IMR-90 (cell line): ENCODE measurements at regions not wholly inside any gene's neighbourhood (a gene's known extent, or its start where the extent isn't known, plus 50 kb on each side); places are given as distances from the start of the nearest gene placed in this dataset.
"Not testable (repeated sequence)": the region's sequence is repeated elsewhere in the genome, so short reads cannot be mapped to it uniquely, and the experiment has no call there.

ENCODE experiments used
- ATAC-seq: fragments of 200-7000 bp; cut with Tn5 transposase; 2 replicates; pipeline ENCODE4 v1.9.1; 2020; ENCODE audit warnings: low read depth, mild to moderate bottlenecking, moderate library complexity
- BruUV-seq: library from RNA; stranded (reverse); fragments of 400-500 nt; replicated peaks from 2 replicates; lab custom pipeline; 2021; lab: Mats Ljungman, UMichigan
- CTCF ChIA-PET: fragments of 300-600 bp; formaldehyde crosslinking; extraction: SDS; loops from one replicate; lab custom pipeline; 2021; ENCODE audit warnings: antibody characterized with exemption; lab: Yijun Ruan, JAX
- POLR2A ChIA-PET: fragments of 300-600 bp; sonication (Branson Sonifier 250); formaldehyde crosslinking; loops from one replicate; lab custom pipeline; 2022; ENCODE audit warnings: antibody characterized with exemption; ENCODE audit not compliant: unreplicated experiment; lab: Charles Lee
- DNase-seq: peaks from one replicate; pipeline ENCODE4 v3.0.0; 2013
- H2AFZ ChIP-seq: replicated peaks from 2 replicates; pipeline ENCODE3; 2013; ENCODE audit warnings: low read length, mild to moderate bottlenecking; ENCODE audit not compliant: poor library complexity
- H2AK5ac ChIP-seq: 2 replicates; pipeline ENCODE4 v1.6.1; 2013; ENCODE audit warnings: low read depth, low read length, inconsistent platforms
- H2AK9ac ChIP-seq: replicated peaks from 2 replicates; pipeline ENCODE3; 2013; ENCODE audit warnings: mild to moderate bottlenecking, low read depth, low read length, moderate library complexity; ENCODE audit not compliant: poor library complexity
- H2BK120ac ChIP-seq: 2 replicates; pipeline ENCODE4 v1.6.1; 2013; ENCODE audit warnings: low read depth, low read length, inconsistent platforms
- H2BK15ac ChIP-seq: 3 replicates; pipeline ENCODE4 v1.6.1; 2013; ENCODE audit warnings: low read depth, low read length, inconsistent platforms
- H2BK20ac ChIP-seq: 2 replicates; pipeline ENCODE4 v1.6.1; 2013; ENCODE audit warnings: low read depth, mild to moderate bottlenecking, inconsistent platforms, low read length, moderate library complexity
- H2BK5ac ChIP-seq: 2 replicates; pipeline ENCODE4 v1.6.1; 2013; ENCODE audit warnings: mild to moderate bottlenecking, low read depth, low read length, inconsistent platforms; ENCODE audit not compliant: poor library complexity, severe bottlenecking
- H3K14ac ChIP-seq: replicated peaks from 2 replicates; pipeline ENCODE4 v1.6.1; 2013; ENCODE audit warnings: low read depth, low read length, inconsistent platforms
- H3K18ac ChIP-seq: 2 replicates; pipeline ENCODE4 v1.6.1; 2013; ENCODE audit warnings: low read depth, low read length, control low read depth
- H3K23ac ChIP-seq: 2 replicates; pipeline ENCODE4 v1.6.1; 2013; ENCODE audit warnings: low read depth, low read length, inconsistent platforms
- H3K27ac ChIP-seq: 2 replicates; pipeline ENCODE4 v1.5.1; 2013; ENCODE audit warnings: mild to moderate bottlenecking, control low read depth, low read length; ENCODE audit not compliant: insufficient read depth
- H3K27me3 ChIP-seq: 2 replicates; pipeline ENCODE4 v1.6.1; 2013; ENCODE audit warnings: low read length; ENCODE audit not compliant: control insufficient read depth, insufficient read depth
- H3K36me3 ChIP-seq: 2 replicates; pipeline ENCODE4 v1.6.1; 2013; ENCODE audit warnings: low read length, mixed read lengths; ENCODE audit not compliant: control insufficient read depth, insufficient read depth
- H3K4ac ChIP-seq: 2 replicates; pipeline ENCODE4 v1.6.1; 2013; ENCODE audit warnings: low read depth, low read length, inconsistent platforms
- H3K4me1 ChIP-seq: 2 replicates; pipeline ENCODE4 v1.6.1; 2013; ENCODE audit warnings: low read length, mixed read lengths; ENCODE audit not compliant: control insufficient read depth, insufficient read depth
- H3K4me2 ChIP-seq: 2 replicates; pipeline ENCODE4 v1.6.1; 2013; ENCODE audit warnings: low read depth, mild to moderate bottlenecking, control low read depth, low read length, moderate library complexity
- H3K4me3 ChIP-seq: 2 replicates; pipeline ENCODE4 v1.5.1; 2013; ENCODE audit warnings: low read depth, mild to moderate bottlenecking, control low read depth, low read length, moderate library complexity; ENCODE audit not compliant: insufficient read depth
- H3K56ac ChIP-seq: 2 replicates; pipeline ENCODE4 v1.6.1; 2013; ENCODE audit warnings: low read length, inconsistent platforms; ENCODE audit not compliant: insufficient read depth; ENCODE audit errors: extremely low read depth
- H3K79me1 ChIP-seq, 2 experiments: 2 replicates each; pipeline ENCODE4 v1.6.1; 2013; ENCODE audit warnings: low read length in 2 of 2, inconsistent platforms in 1 of 2, low read depth in 1 of 2
- H3K9ac ChIP-seq: 2 replicates; pipeline ENCODE4 v1.6.1; 2013; ENCODE audit warnings: low read depth, low read length, control low read depth
- H3K9me1 ChIP-seq: 2 replicates; pipeline ENCODE4 v1.6.1; 2013; ENCODE audit warnings: low read length, inconsistent platforms; ENCODE audit not compliant: insufficient read depth
- H3K9me3 ChIP-seq: 2 replicates; pipeline ENCODE4 v1.6.1; 2013; ENCODE audit warnings: low read length; ENCODE audit not compliant: control insufficient read depth, insufficient read depth
- H4K20me1 ChIP-seq: 2 replicates; pipeline ENCODE4 v1.6.1; 2013; ENCODE audit warnings: low read length, inconsistent platforms; ENCODE audit not compliant: insufficient read depth
- H4K5ac ChIP-seq: 2 replicates; pipeline ENCODE4 v1.6.1; 2013; ENCODE audit warnings: mild to moderate bottlenecking, low read depth, low read length, control low read depth
- H4K8ac ChIP-seq, 2 experiments: 2 replicates each; pipeline ENCODE4 v1.6.1; 2013; ENCODE audit warnings: low read depth in 2 of 2, low read length in 2 of 2, control low read depth in 1 of 2, inconsistent platforms in 1 of 2
- H4K91ac ChIP-seq: 2 replicates; pipeline ENCODE4 v1.6.1; 2013; ENCODE audit warnings: low read depth, low read length, inconsistent platforms; ENCODE audit not compliant: insufficient read depth
- WGBS, 2 experiments: methylation state at CpG; one replicate each; pipeline versions ENCODE4 v1.1.5 to v1.1.7; 2013; ENCODE audit warnings: missing lambda C conversion rate in 2 of 2; ENCODE audit not compliant: insufficient read length in 1 of 2; ENCODE audit errors: extremely low coverage in 2 of 2; 5-methylcytosine and 5-hydroxymethylcytosine counted together
- dilution Hi-C: fragments of 300-500 bp; cut with HindIII; formaldehyde crosslinking; loops from one replicate; pipeline ENCODE4 v1.14.3; 2018; ENCODE audit warnings: low sequenced_read_pairs; ENCODE audit not compliant: unreplicated experiment
- in situ Hi-C: fragments of 300-500 bp; cut with MboI; formaldehyde crosslinking; loops from 3 replicates; pipeline ENCODE4 v1.14.3; 2019; ENCODE audit warnings: low sequenced_read_pairs, inconsistent platforms, mixed read lengths
- intact Hi-C: fragments of 100-400 bp; cut with micrococcal nuclease; formaldehyde crosslinking; loops from 2 replicates; pipeline ENCODE4 v1.10.0; 2022

GRCh38 chr18:52257417-52257816, 82.6 kb upstream of the DCC start:
- dilution Hi-C loops, H4K8ac ChIP-seq, POLR2A ChIA-PET, H3K27me3 ChIP-seq, H2AK9ac ChIP-seq, H3K9ac ChIP-seq, H2AK5ac ChIP-seq, H3K4me3 ChIP-seq, H4K91ac ChIP-seq, H2AFZ ChIP-seq, BruUV-seq, H3K4me1 ChIP-seq, H2BK20ac ChIP-seq, in situ Hi-C loops, H4K5ac ChIP-seq, H3K14ac ChIP-seq, H2BK5ac ChIP-seq, H2BK120ac ChIP-seq, H3K18ac ChIP-seq, H3K56ac ChIP-seq, H3K4me2 ChIP-seq, H3K9me3 ChIP-seq, H3K9me1 ChIP-seq, CTCF ChIA-PET, H4K20me1 ChIP-seq, H3K36me3 ChIP-seq, intact Hi-C loops, H3K79me1 ChIP-seq, H3K4ac ChIP-seq, H2BK15ac ChIP-seq, ATAC-seq, H3K27ac ChIP-seq, DNase-seq, H3K23ac ChIP-seq: not testable (repeated sequence)
- no CpG with 5 or more reads among the region's 3 CpGs for WGBS, 2 experiments
